ENCODE measurements at regions not wholly inside any gene's neighbourhood (a gene's known extent, or its start where the extent isn't known, plus 50 kb on each side); places are given as distances from the start of the nearest gene placed in this dataset.

DNA sequence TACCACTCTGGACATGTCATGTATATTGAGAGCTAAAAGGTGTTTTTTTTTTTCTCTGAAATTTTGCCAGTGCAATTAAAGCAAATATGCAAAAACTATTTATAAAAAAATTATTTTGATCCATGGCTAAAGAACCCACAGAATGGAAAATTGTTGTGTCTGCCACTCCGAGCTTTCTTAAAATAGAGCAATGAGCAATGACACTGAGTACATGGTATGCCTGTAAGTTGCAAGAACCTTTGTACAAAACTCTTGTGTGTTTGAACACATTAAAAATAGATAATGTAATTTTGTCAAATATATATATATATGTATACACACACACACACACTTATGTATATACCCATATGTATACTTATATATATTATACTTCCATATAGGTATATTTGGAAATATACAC is 1530.9 kb upstream of the B3GALT2 start (continued):
- TF ChIP-seq, protein P1, sequence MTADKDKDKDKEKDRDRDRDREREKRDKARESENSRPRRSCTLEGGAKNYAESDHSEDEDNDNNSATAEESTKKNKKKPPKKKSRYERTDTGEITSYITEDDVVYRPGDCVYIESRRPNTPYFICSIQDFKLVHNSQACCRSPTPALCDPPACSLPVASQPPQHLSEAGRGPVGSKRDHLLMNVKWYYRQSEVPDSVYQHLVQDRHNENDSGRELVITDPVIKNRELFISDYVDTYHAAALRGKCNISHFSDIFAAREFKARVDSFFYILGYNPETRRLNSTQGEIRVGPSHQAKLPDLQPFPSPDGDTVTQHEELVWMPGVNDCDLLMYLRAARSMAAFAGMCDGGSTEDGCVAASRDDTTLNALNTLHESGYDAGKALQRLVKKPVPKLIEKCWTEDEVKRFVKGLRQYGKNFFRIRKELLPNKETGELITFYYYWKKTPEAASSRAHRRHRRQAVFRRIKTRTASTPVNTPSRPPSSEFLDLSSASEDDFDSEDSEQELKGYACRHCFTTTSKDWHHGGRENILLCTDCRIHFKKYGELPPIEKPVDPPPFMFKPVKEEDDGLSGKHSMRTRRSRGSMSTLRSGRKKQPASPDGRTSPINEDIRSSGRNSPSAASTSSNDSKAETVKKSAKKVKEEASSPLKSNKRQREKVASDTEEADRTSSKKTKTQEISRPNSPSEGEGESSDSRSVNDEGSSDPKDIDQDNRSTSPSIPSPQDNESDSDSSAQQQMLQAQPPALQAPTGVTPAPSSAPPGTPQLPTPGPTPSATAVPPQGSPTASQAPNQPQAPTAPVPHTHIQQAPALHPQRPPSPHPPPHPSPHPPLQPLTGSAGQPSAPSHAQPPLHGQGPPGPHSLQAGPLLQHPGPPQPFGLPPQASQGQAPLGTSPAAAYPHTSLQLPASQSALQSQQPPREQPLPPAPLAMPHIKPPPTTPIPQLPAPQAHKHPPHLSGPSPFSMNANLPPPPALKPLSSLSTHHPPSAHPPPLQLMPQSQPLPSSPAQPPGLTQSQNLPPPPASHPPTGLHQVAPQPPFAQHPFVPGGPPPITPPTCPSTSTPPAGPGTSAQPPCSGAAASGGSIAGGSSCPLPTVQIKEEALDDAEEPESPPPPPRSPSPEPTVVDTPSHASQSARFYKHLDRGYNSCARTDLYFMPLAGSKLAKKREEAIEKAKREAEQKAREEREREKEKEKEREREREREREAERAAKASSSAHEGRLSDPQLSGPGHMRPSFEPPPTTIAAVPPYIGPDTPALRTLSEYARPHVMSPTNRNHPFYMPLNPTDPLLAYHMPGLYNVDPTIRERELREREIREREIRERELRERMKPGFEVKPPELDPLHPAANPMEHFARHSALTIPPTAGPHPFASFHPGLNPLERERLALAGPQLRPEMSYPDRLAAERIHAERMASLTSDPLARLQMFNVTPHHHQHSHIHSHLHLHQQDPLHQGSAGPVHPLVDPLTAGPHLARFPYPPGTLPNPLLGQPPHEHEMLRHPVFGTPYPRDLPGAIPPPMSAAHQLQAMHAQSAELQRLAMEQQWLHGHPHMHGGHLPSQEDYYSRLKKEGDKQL (CRISPR knock-in tag; IDR thresholded peaks at IDR 0.05; ENCODE audit: borderline replicate concordance): no peak
- TF ChIP-seq POLR2AphosphoS5 (IDR thresholded peaks at IDR 0.05; ENCODE audit: control insufficient read depth, insufficient read depth, low read depth, low read length) (no peak), ZBED1 (IDR thresholded peaks at IDR 0.05) (no peak), L3MBTL2 (IDR thresholded peaks at IDR 0.05) (no peak), IFI16 (CRISPR knock-in tag; IDR thresholded peaks at IDR 0.05) (no peak), ADNP (tag; IDR thresholded peaks at IDR 0.05) (no peak), ZNF384 (IDR thresholded peaks at IDR 0.05; ENCODE audit: low read depth, low read length) (no peak), GTF2E2 (tag; IDR thresholded peaks at IDR 0.05) (no peak), HMG20B (CRISPR knock-in tag; IDR thresholded peaks at IDR 0.05) (no peak), ZNF239 (CRISPR knock-in tag; IDR thresholded peaks at IDR 0.05) (no peak), ZFX (CRISPR knock-in tag; IDR thresholded peaks at IDR 0.05) (no peak), SMARCA5 (IDR thresholded peaks at IDR 0.05) (no peak), ZNF77 (CRISPR knock-in tag; IDR thresholded peaks at IDR 0.05) (no peak), TCF7 (IDR thresholded peaks at IDR 0.05; ENCODE audit: borderline replicate concordance) (no peak), TSC22D4 (tag; IDR thresholded peaks at IDR 0.05) (no peak)

Measured in K562 (cell line).